Transverse colon (tissue), 4 donors: ENCODE measurements at regions not wholly inside any gene's neighbourhood (a gene's known extent, or its start where the extent isn't known, plus 50 kb on each side); places are given as distances from the start of the nearest gene placed in this dataset.

ENCODE experiments used
- DNase-seq: peaks from one replicate; pipeline ENCODE4 v3.0.0-alpha.2; 2019
- H3K27ac ChIP-seq, 4 donors: fragments of 200-600 bp; sonication (generic); 2 replicates each; pipeline ENCODE4 v1.5.1; 2016 to 2018; ENCODE audit warnings: inconsistent platforms in 4 of 4
- H3K27me3 ChIP-seq: fragments of 200-600 bp; sonication (generic); 2 replicates; pipeline ENCODE4 v1.5.1; 2017; ENCODE audit warnings: inconsistent platforms
- H3K36me3 ChIP-seq, 4 donors: fragments of 200-600 bp; sonication (generic); 2 replicates each; pipeline ENCODE4 v1.5.1; 2017 to 2019; ENCODE audit warnings: inconsistent platforms in 4 of 4
- H3K4me1 ChIP-seq, 4 donors: fragments of 200-600 bp; sonication (generic); 2 replicates each; pipeline ENCODE4 v1.5.1; 2017 to 2020; ENCODE audit warnings: inconsistent platforms in 4 of 4
- H3K4me3 ChIP-seq, 4 donors: fragments of 200-600 bp; sonication (generic); 1 replicate in 1 of 4; 2 replicates in 3 of 4; pipeline versions ENCODE4 v1.5.1 to v1.6.1; 2017 to 2019; ENCODE audit warnings: inconsistent platforms in 4 of 4
- H3K9me3 ChIP-seq, 2 donors: fragments of 200-600 bp; sonication (generic); 2 replicates each; pipeline ENCODE4 v1.5.1; 2017 to 2019; ENCODE audit warnings: inconsistent platforms in 2 of 2
- EP300 ChIP-seq: sonication (generic); formaldehyde crosslinking; IDR thresholded peaks from one replicate; pipeline ENCODE4 v1.6.1; 2017; ENCODE audit warnings: antibody characterized with exemption, low read depth
- POLR2A ChIP-seq: fragments of 450-650 bp; IDR thresholded peaks from one replicate; pipeline ENCODE4 v1.6.1; 2016; ENCODE audit warnings: antibody characterized with exemption, mild to moderate bottlenecking, moderate library complexity
- POLR2AphosphoS5 ChIP-seq, 3 donors: sonication (generic); formaldehyde crosslinking; IDR thresholded peaks; one replicate each; pipeline ENCODE4 v1.6.1; 2016; ENCODE audit warnings: antibody characterized with exemption in 3 of 3
- WGBS, 2 donors: methylation state at CpG; one replicate each; pipeline ENCODE4 v1.1.5; 2018; ENCODE audit warnings: low coverage in 1 of 2; 5-methylcytosine and 5-hydroxymethylcytosine counted together
- in situ Hi-C, 4 donors: fragments of 200-750 bp; cut with MboI; loops; one replicate each; pipeline versions ENCODE4 v1.15.0 to v1.15.1; 2017; ENCODE audit warnings: low sequenced_read_pairs in 3 of 4, low pct_ligation_motif_present in 1 of 4, low pct_unique_long_range_greater_than_20kb in 1 of 4
- intact Hi-C: fragments of 100-400 bp; cut with DNase I; formaldehyde crosslinking; loops from one replicate; pipeline ENCODE4 v1.15.1; 2023; ENCODE audit warnings: low total_unique reads
- TF ChIP-seq, protein P1 (sequence below), 5 experiments: fragments of 200-600 bp in 3 of 5; fragments of 450-650 bp in 2 of 5; sonication (generic) in 3 of 5; IDR thresholded peaks; 1 replicate in 2 of 5; 2 replicates in 3 of 5; pipeline ENCODE4 v1.5.1; 2016 to 2017; ENCODE audit warnings: antibody characterized with exemption in 5 of 5, inconsistent platforms in 3 of 5, mild to moderate bottlenecking in 2 of 5, moderate library complexity in 1 of 5

GRCh38 chr18:75142677-75143076, 66.3 kb downstream of the PTGR3 start:
- Histone ChIP-seq H3K36me3 (no peaks in the 10 kb centered on the region), H3K27ac (no peak overlapping the region), H3K4me3 (no peak overlapping the region), H3K27me3 (no peaks in the 10 kb centered on the region), H3K9me3 (peaks cover 0 to 11% of the 10 kb centered on the region in 2 donors), H3K4me1 (no peaks in the 10 kb centered on the region)
- TF ChIP-seq, protein P1, sequence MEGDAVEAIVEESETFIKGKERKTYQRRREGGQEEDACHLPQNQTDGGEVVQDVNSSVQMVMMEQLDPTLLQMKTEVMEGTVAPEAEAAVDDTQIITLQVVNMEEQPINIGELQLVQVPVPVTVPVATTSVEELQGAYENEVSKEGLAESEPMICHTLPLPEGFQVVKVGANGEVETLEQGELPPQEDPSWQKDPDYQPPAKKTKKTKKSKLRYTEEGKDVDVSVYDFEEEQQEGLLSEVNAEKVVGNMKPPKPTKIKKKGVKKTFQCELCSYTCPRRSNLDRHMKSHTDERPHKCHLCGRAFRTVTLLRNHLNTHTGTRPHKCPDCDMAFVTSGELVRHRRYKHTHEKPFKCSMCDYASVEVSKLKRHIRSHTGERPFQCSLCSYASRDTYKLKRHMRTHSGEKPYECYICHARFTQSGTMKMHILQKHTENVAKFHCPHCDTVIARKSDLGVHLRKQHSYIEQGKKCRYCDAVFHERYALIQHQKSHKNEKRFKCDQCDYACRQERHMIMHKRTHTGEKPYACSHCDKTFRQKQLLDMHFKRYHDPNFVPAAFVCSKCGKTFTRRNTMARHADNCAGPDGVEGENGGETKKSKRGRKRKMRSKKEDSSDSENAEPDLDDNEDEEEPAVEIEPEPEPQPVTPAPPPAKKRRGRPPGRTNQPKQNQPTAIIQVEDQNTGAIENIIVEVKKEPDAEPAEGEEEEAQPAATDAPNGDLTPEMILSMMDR (IDR thresholded peaks at IDR 0.05) = no peak
- TF ChIP-seq POLR2AphosphoS5 (IDR thresholded peaks at IDR 0.05) (no peak), EP300 (no peak), POLR2A (no peak)
- in situ Hi-C loops (no loop called here), intact Hi-C loops (no loop called here)
- no peak for DNase-seq
- 89 to 94% methylated on average over 3 to 10 of the region's 10 CpGs for WGBS, 2 donors

GRCh38 chr18:75141734-75142133, 67.2 kb downstream of the PTGR3 start:
- intact Hi-C loops = no loop called here
- TF ChIP-seq, protein P1 (IDR thresholded peaks at IDR 0.05) = no peak
- TF ChIP-seq EP300 = no peak
- no peak for TF ChIP-seq POLR2A
- Histone ChIP-seq H3K27me3 (no peaks in the 10 kb centered on the region), H3K36me3 (no peaks in the 10 kb centered on the region), H3K9me3 (peaks cover 0 to 11% of the 10 kb centered on the region in 2 donors), H3K27ac (no peak overlapping the region), H3K4me1 (no peaks in the 10 kb centered on the region), H3K4me3 (no peak overlapping the region)
- WGBS, 2 donors = 96% methylated on average over 13 of the region's 13 CpGs; no CpG with 5 or more reads in 1 of the 2 donors
- DNase-seq = no peak
- in situ Hi-C loops = no loop called here

- H3K4me3 ChIP-seq = no peak overlapping the region
- intact Hi-C loops = no loop called here
- H3K27me3 ChIP-seq = no peaks in the 10 kb centered on the region
- no peak overlapping the region for H3K27ac ChIP-seq
- DNase-seq = no peak
- no peaks in the 10 kb centered on the region for H3K36me3 ChIP-seq
- in situ Hi-C loops = no loop called here
- 90 to 93% methylated on average over 2 to 5 of the region's 5 CpGs for WGBS, 2 donors
- TF ChIP-seq, protein P1 (IDR thresholded peaks at IDR 0.05) = no peak
- no peaks in the 10 kb centered on the region for H3K4me1 ChIP-seq
- peaks cover 0 to 11% of the 10 kb centered on the region in 2 donors for H3K9me3 ChIP-seq
Observed at GRCh38 chr18:75141166-75141565, 67.8 kb downstream of the PTGR3 start.

DNA sequence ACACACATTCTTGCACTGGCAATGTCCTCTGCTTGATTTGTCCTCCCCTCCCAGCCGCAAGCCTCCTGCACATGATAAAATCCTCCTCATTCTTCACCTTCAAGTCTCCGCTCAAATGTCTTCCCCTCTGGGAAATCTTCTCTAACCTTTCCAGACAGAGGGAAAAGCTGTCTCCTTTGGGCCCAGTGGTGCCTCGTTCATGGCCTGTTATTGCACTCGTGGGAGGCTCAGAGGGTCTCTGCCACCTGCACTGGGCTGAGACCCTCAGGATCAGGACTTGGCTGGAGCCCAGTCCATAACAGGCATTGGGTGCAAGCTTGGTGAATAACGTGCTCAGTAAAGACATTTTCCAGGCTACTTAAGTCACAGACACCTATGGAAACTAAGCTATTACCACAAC, 68.6 kb downstream of the PTGR3 start:
- H3K27ac ChIP-seq = no peak overlapping the region
- H3K4me1 ChIP-seq = no peaks in the 10 kb centered on the region
- H3K9me3 ChIP-seq = peaks cover 0 to 9% of the 10 kb centered on the region in 2 donors
- no peak for DNase-seq
- WGBS, 2 donors = 77 to 94% methylated on average over 2 to 5 of the region's 5 CpGs
- no peaks in the 10 kb centered on the region for H3K27me3 ChIP-seq
- in situ Hi-C loops (no loop called here), intact Hi-C loops (no loop called here)
- no peak overlapping the region for H3K4me3 ChIP-seq
- no peaks in the 10 kb centered on the region for H3K36me3 ChIP-seq
- TF ChIP-seq EP300 (no peak), POLR2A (no peak), POLR2AphosphoS5 (IDR thresholded peaks at IDR 0.05) (no peak)
- TF ChIP-seq, protein P1 (IDR thresholded peaks at IDR 0.05) = no peak
